Aorta (tissue), 5 donors: ENCODE measurements at regions not wholly inside any gene's neighbourhood (a gene's known extent, or its start where the extent isn't known, plus 50 kb on each side); places are given as distances from the start of the nearest gene placed in this dataset.

Experiments used
- ATAC-seq: fragments of 200-7000 bp; cut with Tn5 transposase; one replicate; pipeline ENCODE4 v1.9.1; 2022; ENCODE audit warnings: moderate library complexity; ENCODE audit not compliant: low FRiP score
- DNase-seq, 2 donors: peaks; one replicate each; pipeline ENCODE4 v3.0.0-alpha.2; 2020
- H3K27ac ChIP-seq, 2 donors: one replicate each; pipeline ENCODE4 v1.5.1; 2013; ENCODE audit warnings: low read length in 2 of 2, mild to moderate bottlenecking in 2 of 2, moderate library complexity in 2 of 2, control low read depth in 1 of 2, inconsistent platforms in 1 of 2, low read depth in 1 of 2
- H3K27me3 ChIP-seq, 2 donors: one replicate each; pipeline ENCODE4 v1.6.1; 2013; ENCODE audit warnings: control low read depth in 1 of 2, low read length in 1 of 2, mild to moderate bottlenecking in 1 of 2, moderate library complexity in 1 of 2; ENCODE audit not compliant: insufficient read depth in 2 of 2, control insufficient read depth in 1 of 2
- H3K36me3 ChIP-seq, 2 donors: one replicate each; pipeline ENCODE4 v1.6.1; 2013; ENCODE audit warnings: control low read depth in 1 of 2, low read length in 1 of 2, mild to moderate bottlenecking in 1 of 2; ENCODE audit not compliant: insufficient read depth in 2 of 2, control insufficient read depth in 1 of 2
- H3K4me1 ChIP-seq, 2 donors: one replicate each; pipeline ENCODE4 v1.6.1; 2013; ENCODE audit warnings: low read length in 2 of 2, control low read depth in 1 of 2, mild to moderate bottlenecking in 1 of 2, moderate library complexity in 1 of 2; ENCODE audit not compliant: insufficient read depth in 2 of 2, control insufficient read depth in 1 of 2
- H3K4me3 ChIP-seq, 2 donors: one replicate each; pipeline ENCODE4 v1.5.1; 2013; ENCODE audit warnings: low read length in 2 of 2, control low read depth in 1 of 2, mild to moderate bottlenecking in 1 of 2
- H3K9me3 ChIP-seq: one replicate; pipeline ENCODE4 v1.6.1; 2013; ENCODE audit warnings: mild to moderate bottlenecking, low read length; ENCODE audit not compliant: control insufficient read depth
- WGBS, 2 donors: extraction: QIAGEN DNeasy Blood & Tissue Kit; methylation state at CpG; one replicate each; pipeline ENCODE4 v1.1.7; 2013; 5-methylcytosine and 5-hydroxymethylcytosine counted together
- intact Hi-C, 2 donors: fragments of 100-400 bp; cut with DNase I; formaldehyde crosslinking; loops; one replicate each; pipeline versions ENCODE4 v1.14.2 to v1.15.0; 2022
- donor health status: healthy with polysubstance abuse.
- donor health status: Bipolar disorder and iron deficiency.
- donor health status: DM: no; HTN: no; CAD: no.
- donor health status: DM: no; HTN: no; CAD: no.
- donor health status: DM: yes; HTN: yes; CAD: no.

GRCh38 chr7:18337048-18337809 lies 158.3 kb upstream of the HDAC9 start:
- no peaks in the 10 kb centered on the region for H3K4me1 ChIP-seq
- H3K36me3 ChIP-seq: no peaks in the 10 kb centered on the region
- H3K27me3 ChIP-seq: no peaks in the 10 kb centered on the region
- H3K9me3 ChIP-seq: no peaks in the 10 kb centered on the region
- intact Hi-C loops: loop anchor here in 1 of 2 donors (10.0 kb wide), 2 partner anchors 122 to 252 kb away; no protein-coding TSS in a partner anchor
- no peak overlapping the region for H3K4me3 ChIP-seq
- WGBS, 2 donors: 69 to 78% methylated on average over 5 of the region's 5 CpGs
- ATAC-seq (no peak), DNase-seq (peak in 1 of 2 donors; percentile 34)
- no peak overlapping the region for H3K27ac ChIP-seq

- Histone ChIP-seq H3K36me3 (no peaks in the 10 kb centered on the region), H3K4me3 (no peak overlapping the region), H3K9me3 (no peaks in the 10 kb centered on the region), H3K27me3 (no peaks in the 10 kb centered on the region), H3K27ac (no peak overlapping the region), H3K4me1 (no peaks in the 10 kb centered on the region)
- intact Hi-C loops: loop anchor here in 1 of 2 donors (10.0 kb wide), 2 partner anchors 124 to 254 kb away; no protein-coding TSS in a partner anchor
- ATAC-seq (no peak), DNase-seq (no peak)
- WGBS, 2 donors: 95 to 97% methylated on average over 3 of the region's 3 CpGs
These were observed 156.5 kb upstream of the HDAC9 start for GRCh38 chr7:18338910-18339523.

GRCh38 chr7:18341756-18342155 lies 153.8 kb upstream of the HDAC9 start:
- Histone ChIP-seq H3K4me3 (no peak overlapping the region), H3K27ac (no peak overlapping the region), H3K9me3 (no peaks in the 10 kb centered on the region), H3K27me3 (no peaks in the 10 kb centered on the region), H3K4me1 (no peaks in the 10 kb centered on the region), H3K36me3 (no peaks in the 10 kb centered on the region)
- WGBS, 2 donors: 98 to 99% methylated on average over 2 of the region's 2 CpGs
- DNase-seq (no peak), ATAC-seq (no peak)
- intact Hi-C loops: loop anchor here (5.0 to 10.0 kb wide), 3 partner anchors 367 to 659 kb away; no protein-coding TSS in a partner anchor

- WGBS, 2 donors: 85 to 93% methylated on average over 2 of the region's 2 CpGs
- intact Hi-C loops: loop anchor here (5.0 to 10.0 kb wide), 3 partner anchors 368 to 661 kb away; no protein-coding TSS in a partner anchor
These were observed 152.5 kb upstream of the HDAC9 start for GRCh38 chr7:18343047-18343446.

GRCh38 chr7:18344536-18344935 lies 151.0 kb upstream of the HDAC9 start:
- H3K4me1 ChIP-seq: no peaks in the 10 kb centered on the region
- no peaks in the 10 kb centered on the region for H3K36me3 ChIP-seq
- H3K27me3 ChIP-seq: no peaks in the 10 kb centered on the region
- H3K4me3 ChIP-seq: no peak overlapping the region
- H3K27ac ChIP-seq: no peak overlapping the region
- ATAC-seq: no peak
- no peaks in the 10 kb centered on the region for H3K9me3 ChIP-seq
- no peak for DNase-seq
- intact Hi-C loops: loop anchor here (2.0 to 10.0 kb wide), 4 partner anchors 280 to 662 kb away; no protein-coding TSS in a partner anchor

More at GRCh38 chr7:18343047-18343446, 152.5 kb upstream of the HDAC9 start:
- Histone ChIP-seq H3K4me1 (no peaks in the 10 kb centered on the region), H3K27me3 (no peaks in the 10 kb centered on the region), H3K27ac (no peak overlapping the region), H3K36me3 (no peaks in the 10 kb centered on the region), H3K4me3 (no peak overlapping the region), H3K9me3 (no peaks in the 10 kb centered on the region)
- no peak for ATAC-seq
- no peak for DNase-seq

- DNase-seq: no peak
- H3K27me3 ChIP-seq: no peaks in the 10 kb centered on the region
- WGBS, 2 donors: 14 to 20% methylated on average over 3 of the region's 3 CpGs
- intact Hi-C loops: loop anchor here (2.0 to 10.0 kb wide), 4 partner anchors 281 to 661 kb away; no protein-coding TSS in a partner anchor
- no peaks in the 10 kb centered on the region for H3K36me3 ChIP-seq
- H3K9me3 ChIP-seq: no peaks in the 10 kb centered on the region
- H3K4me3 ChIP-seq: no peak overlapping the region
- no peak overlapping the region for H3K27ac ChIP-seq
- no peaks in the 10 kb centered on the region for H3K4me1 ChIP-seq
- ATAC-seq: no peak
These were observed 149.8 kb upstream of the HDAC9 start for GRCh38 chr7:18345641-18346234.

GRCh38 chr7:18347170-18347569 lies 148.4 kb upstream of the HDAC9 start:
- no peaks in the 10 kb centered on the region for H3K27me3 ChIP-seq
- H3K9me3 ChIP-seq: no peaks in the 10 kb centered on the region
- intact Hi-C loops: loop anchor here (5.0 to 10.0 kb wide), 3 partner anchors 372 to 662 kb away; no protein-coding TSS in a partner anchor
- no peaks in the 10 kb centered on the region for H3K36me3 ChIP-seq
- no peaks in the 10 kb centered on the region for H3K4me1 ChIP-seq
- H3K4me3 ChIP-seq: no peak overlapping the region
- ATAC-seq (no peak), DNase-seq (no peak)
- H3K27ac ChIP-seq: no peak overlapping the region

- ATAC-seq: no peak
- Histone ChIP-seq H3K27me3 (no peaks in the 10 kb centered on the region), H3K9me3 (no peaks in the 10 kb centered on the region), H3K27ac (no peak overlapping the region), H3K4me1 (no peaks in the 10 kb centered on the region), H3K36me3 (no peaks in the 10 kb centered on the region), H3K4me3 (no peak overlapping the region)
- 38 to 47% methylated on average over 7 of the region's 7 CpGs for WGBS, 2 donors
- intact Hi-C loops: loop anchor here (5.0 to 10.0 kb wide), 4 partner anchors 222 to 1314 kb away; no protein-coding TSS in a partner anchor
- DNase-seq: peak in 1 of 2 donors; percentile 61
These were observed 144.9 kb upstream of the HDAC9 start for GRCh38 chr7:18350678-18351077.
